OCI-LY7 (cell line): ENCODE measurements at regions not wholly inside any gene's neighbourhood (a gene's known extent, or its start where the extent isn't known, plus 50 kb on each side); places are given as distances from the start of the nearest gene placed in this dataset.

Source experiments
- BruUV-seq: library from RNA; stranded (reverse); fragments of 400-500 nt; replicated peaks from 2 replicates; lab custom pipeline; 2021; lab: Mats Ljungman, UMichigan
- CTCF ChIA-PET: fragments of 300-600 bp; sonication (Branson Sonifier 250); formaldehyde crosslinking; loops from one replicate; lab custom pipeline; 2022; ENCODE audit warnings: antibody characterized with exemption; ENCODE audit not compliant: unreplicated experiment; lab: Charles Lee
- POLR2A ChIA-PET: fragments of 300-600 bp; sonication (Branson Sonifier 250); formaldehyde crosslinking; loops from one replicate; lab custom pipeline; 2022; ENCODE audit warnings: antibody characterized with exemption; lab: Charles Lee
- DNase-seq: peaks from one replicate; pipeline ENCODE4 v3.0.0-alpha.2; 2015; ENCODE audit warnings: low spot score
- H2AFZ ChIP-seq: fragments of 200-600 bp; sonication (generic), shearing (Covaris generic); 2 replicates; pipeline ENCODE4 v1.6.1; 2014; ENCODE audit warnings: mild to moderate bottlenecking, antibody characterized with exemption, low read length, moderate library complexity
- H3K27ac ChIP-seq: fragments of 200-600 bp; sonication (generic); 2 replicates; pipeline ENCODE4 v1.5.1; 2014; ENCODE audit warnings: mixed run types, low read depth, mild to moderate bottlenecking, moderate library complexity, low read length, inconsistent platforms; ENCODE audit not compliant: poor library complexity, severe bottlenecking
- H3K36me3 ChIP-seq: fragments of 200-600 bp; sonication (generic); 2 replicates; pipeline ENCODE4 v1.6.1; 2014; ENCODE audit warnings: mild to moderate bottlenecking, antibody characterized with exemption, low read length, moderate library complexity, mixed read lengths; ENCODE audit not compliant: insufficient read depth
- H3K4me1 ChIP-seq: fragments of 200-600 bp; sonication (generic); 2 replicates; pipeline ENCODE4 v1.5.1; 2014; ENCODE audit warnings: mild to moderate bottlenecking, low read length; ENCODE audit not compliant: insufficient read depth, poor library complexity, severe bottlenecking
- H3K4me2 ChIP-seq: fragments of 200-600 bp; sonication (generic); 2 replicates; pipeline ENCODE4 v1.6.1; 2014; ENCODE audit warnings: mild to moderate bottlenecking, low read length
- H3K4me3 ChIP-seq: fragments of 200-600 bp; sonication (generic); 2 replicates; pipeline ENCODE4 v1.5.1; 2014; ENCODE audit warnings: mild to moderate bottlenecking, low read depth, low read length; ENCODE audit not compliant: poor library complexity, severe bottlenecking
- H3K79me2 ChIP-seq: fragments of 200-600 bp; sonication (generic); 2 replicates; pipeline ENCODE4 v1.6.1; 2016; ENCODE audit warnings: low read depth, mild to moderate bottlenecking, low read length, moderate library complexity, mixed read lengths; ENCODE audit not compliant: insufficient read depth
- H3K9me2 ChIP-seq: fragments of 200-600 bp; sonication (generic); 2 replicates; pipeline ENCODE4 v1.6.1; 2016; ENCODE audit warnings: mild to moderate bottlenecking, low read length, mixed read lengths; ENCODE audit not compliant: insufficient read depth
- H3K9me3 ChIP-seq: fragments of 200-600 bp; sonication (generic); 2 replicates; pipeline ENCODE4 v1.6.1; 2014; ENCODE audit warnings: mild to moderate bottlenecking, mixed run types, low read length, mixed read lengths
- H4K20me1 ChIP-seq: fragments of 200-600 bp; sonication (generic); 2 replicates; pipeline ENCODE4 v1.6.1; 2014; ENCODE audit warnings: mild to moderate bottlenecking, antibody characterized with exemption, low read length, moderate library complexity, mixed read lengths; ENCODE audit not compliant: insufficient read depth
- CTCF ChIP-seq: fragments of 200-600 bp; sonication (generic); conservative IDR thresholded peaks from 2 replicates; pipeline ENCODE4 v1.5.1; 2014; ENCODE audit warnings: mild to moderate bottlenecking, antibody characterized with exemption, low read length, moderate library complexity, mixed read lengths
- EZH2phosphoT487 ChIP-seq: fragments of 200-600 bp; sonication (generic); IDR thresholded peaks from 2 replicates; pipeline ENCODE4 v1.6.1; 2018; ENCODE audit warnings: low read depth, borderline replicate concordance, mild to moderate bottlenecking, mixed run types, antibody characterized with exemption, low read length, moderate library complexity, mixed read lengths
- intact Hi-C: fragments of 100-400 bp; cut with micrococcal nuclease; formaldehyde crosslinking; loops from one replicate; pipeline ENCODE4 v1.10.0; 2022; ENCODE audit not compliant: unreplicated experiment

- no peaks in the 10 kb centered on the region for H3K79me2 ChIP-seq
- intact Hi-C loops, result no loop called here
- no peak overlapping the region for H2AFZ ChIP-seq
- no peak overlapping the region for H3K4me2 ChIP-seq
- H3K9me2 ChIP-seq, result no peaks in the 10 kb centered on the region
- ChIA-PET POLR2A (interaction anchor here (0.7 kb wide), 3 partner anchors 13 to 1133 kb away, joined by 3 to 4 read pairs (median 3); no protein-coding TSS in a partner anchor), CTCF (interaction anchor here (0.6 kb wide), 1 partner anchor 346 kb away, joined by 3 read pairs; no protein-coding TSS in a partner anchor)
- TF ChIP-seq CTCF (no peak), EZH2phosphoT487 (no peak)
- no peak overlapping the region for H3K27ac ChIP-seq
- DNase-seq, result no peak
- H3K4me1 ChIP-seq, result no peaks in the 10 kb centered on the region
- no peaks in the 10 kb centered on the region for H3K9me3 ChIP-seq
- no peak overlapping the region for H3K4me3 ChIP-seq
- H4K20me1 ChIP-seq, result no peaks in the 10 kb centered on the region
- no peaks in the 10 kb centered on the region for H3K36me3 ChIP-seq
- BruUV-seq, result no TSS peak
These were observed 94.5 kb upstream of the ARHGAP5 start for GRCh38 chr14:31982642-31983041.

- no peak overlapping the region for H3K27ac ChIP-seq
- 0 out of 2 replicates have a peak, but pooled peaks cover 3% of the 10 kb centered on the region for H3K9me2 ChIP-seq
- H3K36me3 ChIP-seq, result no peaks in the 10 kb centered on the region
- no peak overlapping the region for H2AFZ ChIP-seq
- H4K20me1 ChIP-seq, result no peaks in the 10 kb centered on the region
- DNase-seq, result no peak
- CTCF ChIA-PET, result no interaction called here
- BruUV-seq, result no TSS peak
- no peaks in the 10 kb centered on the region for H3K4me1 ChIP-seq
- no peak overlapping the region for H3K4me2 ChIP-seq
- intact Hi-C loops, result no loop called here
- H3K9me3 ChIP-seq, result no peaks in the 10 kb centered on the region
- POLR2A ChIA-PET, result no interaction called here
- H3K79me2 ChIP-seq, result no peaks in the 10 kb centered on the region
- H3K4me3 ChIP-seq, result no peak overlapping the region
- no peak for TF ChIP-seq EZH2phosphoT487
- TF ChIP-seq CTCF, result no peak
These were observed 90.7 kb upstream of the ARHGAP5 start for GRCh38 chr14:31986405-31986804.

GRCh38 chr14:31987721-31988120 lies 89.4 kb upstream of the ARHGAP5 start:
- Histone ChIP-seq H2AFZ (no peak overlapping the region), H3K27ac (no peak overlapping the region), H3K4me3 (no peak overlapping the region), H3K9me2 (0 out of 2 replicates have a peak, but pooled peaks cover 4% of the 10 kb centered on the region), H3K4me2 (no peak overlapping the region), H3K36me3 (no peaks in the 10 kb centered on the region), H3K4me1 (no peaks in the 10 kb centered on the region), H3K9me3 (no peaks in the 10 kb centered on the region), H4K20me1 (no peaks in the 10 kb centered on the region), H3K79me2 (no peaks in the 10 kb centered on the region)
- intact Hi-C loops, result no loop called here
- BruUV-seq, result no TSS peak
- ChIA-PET POLR2A (no interaction called here), CTCF (no interaction called here)
- TF ChIP-seq EZH2phosphoT487 (no peak), CTCF (no peak)
- DNase-seq, result no peak
